NOMO-1 (cell line): ENCODE measurements at regions not wholly inside any gene's neighbourhood (a gene's known extent, or its start where the extent isn't known, plus 50 kb on each side); places are given as distances from the start of the nearest gene placed in this dataset.
"Not testable (repeated sequence)": the region's sequence is repeated elsewhere in the genome, so short reads cannot be mapped to it uniquely, and the experiment has no call there.

Source experiments
- DNase-seq, 2 experiments: peaks; one replicate each; lab custom pipeline; 2025; ENCODE audit not compliant: unreplicated experiment in 2 of 2; lab: John Stamatoyannopoulos, UW

- no peak for DNase-seq
Measured at GRCh38 chr4:79623021-79623870, 215.2 kb upstream of the GK2 start.

GRCh38 chr4:79621061-79621460, 213.0 kb upstream of the GK2 start:
- DNase-seq: no peak

GRCh38 chr4:79620617-79621016, 212.6 kb upstream of the GK2 start:
- DNase-seq: no peak

GRCh38 chr4:79613269-79613935, 205.4 kb upstream of the GK2 start:
- DNase-seq: no peak

GRCh38 chr4:79611026-79611425, 203.0 kb upstream of the GK2 start:
- DNase-seq: no peak

- DNase-seq: no peak
Measured at GRCh38 chr4:79609817-79610216, 201.8 kb upstream of the GK2 start.

- no peak for DNase-seq
Measured at GRCh38 chr4:79607979-79608378, 200.0 kb upstream of the GK2 start.

GRCh38 chr4:79604152-79604551, 196.1 kb upstream of the GK2 start:
- DNase-seq: no peak

- peak; percentile 55 to 85 for DNase-seq
Measured at GRCh38 chr4:79603681-79604080, 195.7 kb upstream of the GK2 start.

- DNase-seq: no peak
Measured at GRCh38 chr4:79599691-79600090, 191.7 kb upstream of the GK2 start.

GRCh38 chr4:79598801-79599200, 190.8 kb upstream of the GK2 start:
- no peak for DNase-seq

GRCh38 chr4:79598214-79598613, 190.2 kb upstream of the GK2 start:
- no peak for DNase-seq

- no peak for DNase-seq
Measured at GRCh38 chr4:79597266-79597665, 189.2 kb upstream of the GK2 start.

GRCh38 chr4:79592218-79592617, 184.2 kb upstream of the GK2 start:
- DNase-seq: not testable (repeated sequence)

GRCh38 chr4:79588679-79589078, 180.7 kb upstream of the GK2 start:
- DNase-seq: no peak

- not testable (repeated sequence) for DNase-seq
Measured at GRCh38 chr4:79587207-79587606, 179.2 kb upstream of the GK2 start.

- DNase-seq: no peak
Measured at GRCh38 chr4:79585834-79586233, 177.8 kb upstream of the GK2 start.

GRCh38 chr4:79585330-79585729, 177.3 kb upstream of the GK2 start:
- DNase-seq: no peak

GRCh38 chr4:79584902-79585301, 176.9 kb upstream of the GK2 start:
- DNase-seq: no peak

- DNase-seq: no peak
Measured at GRCh38 chr4:79584352-79584751, 176.3 kb upstream of the GK2 start.

- DNase-seq: peak; percentile 37 to 61
Measured at GRCh38 chr4:79578606-79579005, 170.6 kb upstream of the GK2 start.

GRCh38 chr4:79576429-79576753, 168.4 kb upstream of the GK2 start:
- DNase-seq: peak; percentile 11 to 30
